ENCODE measurements at regions not wholly inside any gene's neighbourhood (a gene's known extent, or its start where the extent isn't known, plus 50 kb on each side); places are given as distances from the start of the nearest gene placed in this dataset.

DNA sequence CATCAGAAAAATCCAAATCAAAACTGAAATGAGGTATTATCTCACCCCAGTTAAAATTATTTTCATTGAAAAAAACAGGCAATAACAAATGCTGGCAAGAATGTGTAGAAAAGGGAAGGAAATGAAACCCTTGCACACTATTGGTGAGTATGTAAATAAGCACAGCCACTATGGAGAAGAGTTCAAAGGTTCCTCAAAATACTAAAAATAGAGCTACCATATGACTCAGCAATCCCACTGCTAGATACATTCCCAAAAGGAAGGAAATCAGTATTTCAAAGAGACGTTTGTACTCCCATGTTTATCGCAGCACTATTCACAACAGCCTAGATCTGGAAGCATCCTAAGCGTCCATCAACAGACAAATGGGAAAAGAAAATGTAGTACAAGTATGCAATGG, 932.4 kb downstream of the PCDH18 start:
- TF ChIP-seq, protein P1, sequence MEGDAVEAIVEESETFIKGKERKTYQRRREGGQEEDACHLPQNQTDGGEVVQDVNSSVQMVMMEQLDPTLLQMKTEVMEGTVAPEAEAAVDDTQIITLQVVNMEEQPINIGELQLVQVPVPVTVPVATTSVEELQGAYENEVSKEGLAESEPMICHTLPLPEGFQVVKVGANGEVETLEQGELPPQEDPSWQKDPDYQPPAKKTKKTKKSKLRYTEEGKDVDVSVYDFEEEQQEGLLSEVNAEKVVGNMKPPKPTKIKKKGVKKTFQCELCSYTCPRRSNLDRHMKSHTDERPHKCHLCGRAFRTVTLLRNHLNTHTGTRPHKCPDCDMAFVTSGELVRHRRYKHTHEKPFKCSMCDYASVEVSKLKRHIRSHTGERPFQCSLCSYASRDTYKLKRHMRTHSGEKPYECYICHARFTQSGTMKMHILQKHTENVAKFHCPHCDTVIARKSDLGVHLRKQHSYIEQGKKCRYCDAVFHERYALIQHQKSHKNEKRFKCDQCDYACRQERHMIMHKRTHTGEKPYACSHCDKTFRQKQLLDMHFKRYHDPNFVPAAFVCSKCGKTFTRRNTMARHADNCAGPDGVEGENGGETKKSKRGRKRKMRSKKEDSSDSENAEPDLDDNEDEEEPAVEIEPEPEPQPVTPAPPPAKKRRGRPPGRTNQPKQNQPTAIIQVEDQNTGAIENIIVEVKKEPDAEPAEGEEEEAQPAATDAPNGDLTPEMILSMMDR (IDR thresholded peaks at IDR 0.05; ENCODE audit: low read length): no peak
- no peak for TF ChIP-seq EZH2 (IDR thresholded peaks at IDR 0.05; ENCODE audit: borderline replicate concordance, low read length)

Measured in OCI-LY1 (cell line).